H7 (cell line): ENCODE measurements at regions not wholly inside any gene's neighbourhood (a gene's known extent, or its start where the extent isn't known, plus 50 kb on each side); places are given as distances from the start of the nearest gene placed in this dataset.
A peak's percentile ranks its signal among the peaks of the same experiment; 100 is the strongest.

Experiments
- DNase-seq: peaks from one replicate; pipeline ENCODE4 v3.0.0; 2012
- H3K27me3 ChIP-seq: 2 replicates; pipeline ENCODE4 v1.6.0; 2011; ENCODE audit warnings: mild to moderate bottlenecking, low read length; ENCODE audit not compliant: control insufficient read depth, insufficient read depth
- H3K36me3 ChIP-seq: replicated peaks from 2 replicates; pipeline ENCODE4 v1.5.1; 2011; ENCODE audit warnings: low read length; ENCODE audit not compliant: control insufficient read depth, insufficient read depth
- H3K4me3 ChIP-seq: 2 replicates; pipeline ENCODE4 v1.5.1; 2011; ENCODE audit warnings: low read depth, mild to moderate bottlenecking, control low read depth, low read length, moderate library complexity; ENCODE audit not compliant: insufficient read depth

- no peak for DNase-seq
- Histone ChIP-seq H3K36me3 (no peaks in the 10 kb centered on the region), H3K4me3 (no peak overlapping the region), H3K27me3 (no peaks in the 10 kb centered on the region)
Measured at GRCh38 chr5:18068826-18069225, 434.6 kb downstream of the TAF11L14 start.

GRCh38 chr5:18069790-18070189 lies 435.5 kb downstream of the TAF11L14 start:
- no peak overlapping the region for H3K4me3 ChIP-seq
- DNase-seq = no peak
- no peaks in the 10 kb centered on the region for H3K36me3 ChIP-seq
- H3K27me3 ChIP-seq = no peaks in the 10 kb centered on the region

GRCh38 chr5:18072600-18072999 lies 438.3 kb downstream of the TAF11L14 start:
- Histone ChIP-seq H3K4me3 (no peak overlapping the region), H3K27me3 (no peaks in the 10 kb centered on the region), H3K36me3 (no peaks in the 10 kb centered on the region)
- DNase-seq = no peak

- Histone ChIP-seq H3K27me3 (no peaks in the 10 kb centered on the region), H3K36me3 (no peaks in the 10 kb centered on the region), H3K4me3 (no peak overlapping the region)
- DNase-seq = no peak
Measured at GRCh38 chr5:18074961-18075360, 440.7 kb downstream of the TAF11L14 start.

- no peak for DNase-seq
- H3K27me3 ChIP-seq = no peaks in the 10 kb centered on the region
- no peak overlapping the region for H3K4me3 ChIP-seq
- no peaks in the 10 kb centered on the region for H3K36me3 ChIP-seq
Measured at GRCh38 chr5:18078157-18078556, 443.9 kb downstream of the TAF11L14 start.

- H3K4me3 ChIP-seq = no peak overlapping the region
- DNase-seq = no peak
- H3K27me3 ChIP-seq = no peaks in the 10 kb centered on the region
- H3K36me3 ChIP-seq = no peaks in the 10 kb centered on the region
Measured at GRCh38 chr5:18079831-18080230, 445.6 kb downstream of the TAF11L14 start.

GRCh38 chr5:18088020-18088579 lies 453.8 kb downstream of the TAF11L14 start:
- Histone ChIP-seq H3K4me3 (no peak overlapping the region), H3K36me3 (no peaks in the 10 kb centered on the region), H3K27me3 (no peaks in the 10 kb centered on the region)
- no peak for DNase-seq

- Histone ChIP-seq H3K27me3 (no peaks in the 10 kb centered on the region), H3K4me3 (no peak overlapping the region), H3K36me3 (no peaks in the 10 kb centered on the region)
- no peak for DNase-seq
Measured at GRCh38 chr5:18090177-18090576, 455.9 kb downstream of the TAF11L14 start.

- DNase-seq = no peak
- Histone ChIP-seq H3K4me3 (no peak overlapping the region), H3K36me3 (no peaks in the 10 kb centered on the region)
Measured at GRCh38 chr5:18091142-18091541, 456.9 kb downstream of the TAF11L14 start.

GRCh38 chr5:18091758-18092157 lies 457.5 kb downstream of the TAF11L14 start:
- H3K36me3 ChIP-seq = no peaks in the 10 kb centered on the region
- no peak overlapping the region for H3K4me3 ChIP-seq
- H3K27me3 ChIP-seq = no peaks in the 10 kb centered on the region
- DNase-seq = no peak

More at GRCh38 chr5:18091142-18091541, 456.9 kb downstream of the TAF11L14 start:
- no peaks in the 10 kb centered on the region for H3K27me3 ChIP-seq

GRCh38 chr5:18095061-18095460 lies 460.8 kb downstream of the TAF11L14 start:
- H3K4me3 ChIP-seq = no peak overlapping the region
- no peaks in the 10 kb centered on the region for H3K27me3 ChIP-seq
- no peaks in the 10 kb centered on the region for H3K36me3 ChIP-seq
- DNase-seq = no peak

GRCh38 chr5:18097817-18098216 lies 463.6 kb downstream of the TAF11L14 start:
- no peak overlapping the region for H3K4me3 ChIP-seq
- H3K36me3 ChIP-seq = no peaks in the 10 kb centered on the region
- no peaks in the 10 kb centered on the region for H3K27me3 ChIP-seq
- no peak for DNase-seq

GRCh38 chr5:18098691-18099090 lies 464.4 kb downstream of the TAF11L14 start:
- H3K27me3 ChIP-seq = no peaks in the 10 kb centered on the region
- H3K36me3 ChIP-seq = no peaks in the 10 kb centered on the region
- no peak for DNase-seq
- no peak overlapping the region for H3K4me3 ChIP-seq

GRCh38 chr5:18099261-18099660 lies 465.0 kb downstream of the TAF11L14 start:
- Histone ChIP-seq H3K27me3 (no peaks in the 10 kb centered on the region), H3K4me3 (no peak overlapping the region), H3K36me3 (no peaks in the 10 kb centered on the region)
- DNase-seq = no peak

GRCh38 chr5:18101532-18101931 lies 467.3 kb downstream of the TAF11L14 start:
- H3K4me3 ChIP-seq = no peak overlapping the region
- H3K36me3 ChIP-seq = no peaks in the 10 kb centered on the region
- H3K27me3 ChIP-seq = no peaks in the 10 kb centered on the region
- DNase-seq = no peak

- Histone ChIP-seq H3K4me3 (no peak overlapping the region), H3K36me3 (no peaks in the 10 kb centered on the region), H3K27me3 (no peaks in the 10 kb centered on the region)
- peak; percentile 27 for DNase-seq
Measured at GRCh38 chr5:18102733-18103132, 468.5 kb downstream of the TAF11L14 start.
